ENCODE measurements at regions not wholly inside any gene's neighbourhood (a gene's known extent, or its start where the extent isn't known, plus 50 kb on each side); places are given as distances from the start of the nearest gene placed in this dataset.

DNA sequence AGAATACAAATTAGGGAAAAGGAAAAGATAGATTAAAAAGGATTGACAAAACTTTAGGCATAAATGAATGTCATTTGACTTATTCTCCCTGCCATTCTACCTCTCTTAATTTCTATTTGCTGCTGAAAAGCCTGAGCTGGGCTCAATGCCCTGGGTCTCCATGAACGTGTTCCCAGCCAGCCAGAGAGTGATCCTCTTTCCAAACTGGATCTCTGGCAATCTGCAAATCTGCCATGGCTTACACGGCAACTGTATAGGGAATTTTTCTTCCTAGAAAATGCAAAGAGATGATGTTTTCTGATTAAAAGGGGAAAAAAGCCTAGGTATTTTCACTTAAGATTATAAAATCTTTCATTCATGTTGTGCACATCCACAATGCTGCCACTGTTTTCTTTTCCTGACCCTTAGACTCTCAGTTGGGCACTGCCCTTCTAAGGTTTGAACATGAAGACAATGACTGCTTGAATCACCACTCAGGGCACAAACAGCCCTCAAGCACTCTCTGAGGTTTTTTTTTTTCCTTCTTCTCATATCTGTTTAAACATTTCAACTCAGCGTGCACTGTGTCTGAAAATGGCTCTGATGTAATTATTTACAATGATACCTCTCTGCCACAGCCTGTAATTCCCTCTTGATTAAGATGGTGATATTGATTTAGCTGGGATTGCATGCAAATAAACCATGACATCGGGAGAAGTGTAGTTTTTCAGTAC lies 60.3 kb downstream of the DACT1 start:
- TF ChIP-seq POLR2A (IDR thresholded peaks at IDR 0.05) (no peak), EP300 (IDR thresholded peaks at IDR 0.05) (no peak)
- TF ChIP-seq, protein P1, sequence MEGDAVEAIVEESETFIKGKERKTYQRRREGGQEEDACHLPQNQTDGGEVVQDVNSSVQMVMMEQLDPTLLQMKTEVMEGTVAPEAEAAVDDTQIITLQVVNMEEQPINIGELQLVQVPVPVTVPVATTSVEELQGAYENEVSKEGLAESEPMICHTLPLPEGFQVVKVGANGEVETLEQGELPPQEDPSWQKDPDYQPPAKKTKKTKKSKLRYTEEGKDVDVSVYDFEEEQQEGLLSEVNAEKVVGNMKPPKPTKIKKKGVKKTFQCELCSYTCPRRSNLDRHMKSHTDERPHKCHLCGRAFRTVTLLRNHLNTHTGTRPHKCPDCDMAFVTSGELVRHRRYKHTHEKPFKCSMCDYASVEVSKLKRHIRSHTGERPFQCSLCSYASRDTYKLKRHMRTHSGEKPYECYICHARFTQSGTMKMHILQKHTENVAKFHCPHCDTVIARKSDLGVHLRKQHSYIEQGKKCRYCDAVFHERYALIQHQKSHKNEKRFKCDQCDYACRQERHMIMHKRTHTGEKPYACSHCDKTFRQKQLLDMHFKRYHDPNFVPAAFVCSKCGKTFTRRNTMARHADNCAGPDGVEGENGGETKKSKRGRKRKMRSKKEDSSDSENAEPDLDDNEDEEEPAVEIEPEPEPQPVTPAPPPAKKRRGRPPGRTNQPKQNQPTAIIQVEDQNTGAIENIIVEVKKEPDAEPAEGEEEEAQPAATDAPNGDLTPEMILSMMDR (IDR thresholded peaks at IDR 0.05): no peak

DNA sequence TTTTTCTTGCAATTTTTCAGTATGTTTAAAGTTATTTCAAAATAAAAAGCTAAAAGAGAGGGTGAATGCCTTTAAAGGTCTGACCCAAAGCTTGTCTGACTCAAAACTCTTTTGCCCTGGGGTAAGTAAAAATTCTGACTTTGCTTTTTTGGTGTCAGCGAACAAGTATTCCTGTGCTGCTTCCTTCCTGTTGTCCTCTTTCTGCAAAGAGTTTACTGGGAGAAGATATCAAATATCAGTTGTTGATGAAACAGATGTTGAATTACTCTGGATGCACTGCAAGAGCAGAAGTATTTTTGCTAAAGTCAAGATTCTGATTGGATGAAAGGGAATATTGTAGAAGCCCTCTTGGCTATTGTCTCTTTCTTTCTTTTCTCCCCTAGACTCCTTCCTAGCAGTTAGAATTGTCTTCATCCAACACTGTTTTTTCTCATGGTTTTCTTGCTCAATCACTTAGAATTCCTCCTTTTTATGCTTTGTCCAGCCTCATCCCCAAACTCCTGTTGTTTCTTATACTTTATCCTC lies 62.0 kb downstream of the DACT1 start:
- no peaks in the 10 kb centered on the region for H3K36me3 ChIP-seq
- no peaks in the 10 kb centered on the region for H3K9me3 ChIP-seq
- intact Hi-C loops (cut with DNase I): no loop called here
- peaks cover 4% of the 10 kb centered on the region for H3K4me1 ChIP-seq (ENCODE audit: insufficient read depth)
- no peaks in the 10 kb centered on the region for H3K27me3 ChIP-seq
- WGBS, 3 donors: 39 to 61% (median 60%) methylated on average over 1 of the region's 1 CpG
- TF ChIP-seq, protein P1 (IDR thresholded peaks at IDR 0.05): no peak
- TF ChIP-seq POLR2A (IDR thresholded peaks at IDR 0.05) (no peak), EP300 (IDR thresholded peaks at IDR 0.05) (no peak)
- H3K4me3 ChIP-seq: no peak overlapping the region
- DNase-seq: no peak
- H3K27ac ChIP-seq: no peak overlapping the region

More for the DNA sequence above, 60.3 kb downstream of the DACT1 start:
- no peak overlapping the region for H3K4me3 ChIP-seq
- intact Hi-C loops (cut with DNase I): no loop called here
- WGBS, 3 donors: 68 to 75% (median 74%) methylated on average over 4 of the region's 4 CpGs
- no peaks in the 10 kb centered on the region for H3K9me3 ChIP-seq
- H3K4me1 ChIP-seq (ENCODE audit: insufficient read depth): peaks cover 2% of the 10 kb centered on the region
- H3K27me3 ChIP-seq: no peaks in the 10 kb centered on the region
- no peak for DNase-seq
- no peak overlapping the region for H3K27ac ChIP-seq
- H3K36me3 ChIP-seq: no peaks in the 10 kb centered on the region

DNA sequence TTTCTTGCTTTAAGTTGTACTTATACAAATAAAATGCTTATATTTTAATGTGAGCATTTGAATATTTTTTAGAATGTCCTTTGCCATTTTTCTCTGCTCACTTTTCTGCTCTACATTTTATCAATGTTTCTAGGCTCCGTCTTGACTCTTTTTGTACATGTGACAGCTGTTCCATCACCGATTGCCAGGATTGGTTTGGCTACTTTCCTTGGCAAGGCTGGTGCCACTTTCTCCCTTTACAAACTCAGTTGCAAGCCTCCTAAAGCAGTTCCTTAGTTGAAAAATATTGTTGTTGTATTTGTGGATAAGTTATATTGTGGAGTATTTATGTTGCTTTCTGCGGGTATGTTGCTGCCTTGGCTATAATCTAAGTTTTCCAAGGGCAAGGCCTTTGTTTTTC lies 63.4 kb downstream of the DACT1 start:
- TF ChIP-seq EP300 (IDR thresholded peaks at IDR 0.05): no peak
- Histone ChIP-seq H3K9me3 (no peaks in the 10 kb centered on the region), H3K4me3 (no peak overlapping the region), H3K27ac (no peak overlapping the region), H3K36me3 (no peaks in the 10 kb centered on the region), H3K27me3 (no peaks in the 10 kb centered on the region), H3K4me1 (ENCODE audit: insufficient read depth) (peaks cover 4% of the 10 kb centered on the region)
- intact Hi-C loops (cut with DNase I): no loop called here
- 21 to 31% (median 27%) methylated on average over 3 of the region's 3 CpGs for WGBS, 3 donors
- DNase-seq: no peak

DNA sequence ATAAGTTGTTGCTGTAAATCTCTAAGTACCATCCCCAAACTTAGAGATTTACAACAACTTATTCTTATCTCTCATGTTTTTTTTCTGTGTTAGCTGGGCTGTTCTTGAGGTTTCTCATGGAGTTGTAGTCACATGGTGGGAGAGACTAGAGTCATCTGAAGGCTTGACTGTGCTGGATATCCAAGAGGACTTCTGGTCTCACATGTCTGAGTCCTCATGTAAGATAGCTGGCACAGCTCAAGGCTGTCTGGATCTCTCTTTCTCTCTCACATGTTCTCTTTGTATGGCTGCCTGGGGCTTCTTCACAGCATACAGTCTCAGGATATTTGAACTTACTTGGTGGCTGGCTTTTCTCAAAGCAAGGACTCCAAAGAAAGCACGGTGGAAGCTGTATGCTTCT lies 63.8 kb downstream of the DACT1 start:
- H3K4me1 ChIP-seq (ENCODE audit: insufficient read depth): peaks cover 4% of the 10 kb centered on the region
- no peaks in the 10 kb centered on the region for H3K36me3 ChIP-seq
- TF ChIP-seq, protein P1 (IDR thresholded peaks at IDR 0.05): no peak
- H3K9me3 ChIP-seq: no peaks in the 10 kb centered on the region
- 42 to 73% (median 59%) methylated on average over 1 of the region's 1 CpG for WGBS, 3 donors
- H3K27me3 ChIP-seq: no peaks in the 10 kb centered on the region
- intact Hi-C loops (cut with DNase I): no loop called here
- H3K27ac ChIP-seq: no peak overlapping the region
- H3K4me3 ChIP-seq: no peak overlapping the region
- DNase-seq: no peak

DNA sequence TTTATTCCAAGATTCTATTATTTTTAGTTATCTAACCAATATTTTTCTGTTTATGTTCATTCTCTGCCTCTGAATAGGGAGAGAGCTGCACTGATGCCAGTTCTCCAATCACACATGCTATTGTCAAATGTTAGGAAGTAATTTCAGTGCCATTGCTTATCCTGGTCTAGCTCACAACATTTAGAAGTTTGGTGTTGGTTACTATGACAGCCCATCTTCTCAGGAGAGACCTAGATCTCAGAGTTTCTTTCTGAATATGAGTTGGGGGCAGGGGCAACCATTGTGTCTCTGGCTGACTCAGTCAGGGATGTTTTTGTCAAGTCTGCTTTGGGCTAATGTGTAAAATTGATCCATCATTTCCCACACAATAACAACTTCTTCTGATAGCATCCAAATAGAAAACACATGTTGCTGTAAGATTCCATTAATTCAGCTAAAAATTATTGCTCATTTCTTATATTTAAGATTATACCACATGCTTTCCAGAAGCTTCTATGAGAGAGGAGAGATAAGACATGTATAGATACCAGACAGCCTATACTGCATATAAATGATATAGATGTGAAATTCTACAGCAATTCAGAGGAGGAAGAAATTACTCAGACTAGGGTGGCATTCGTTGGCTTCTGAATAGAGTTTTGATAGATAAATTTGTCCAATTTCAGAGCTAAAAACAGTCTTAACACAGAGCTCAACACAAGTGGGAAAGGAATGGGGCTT lies 64.8 kb downstream of the DACT1 start:
- TF ChIP-seq, protein P1 (IDR thresholded peaks at IDR 0.05): no peak
- no peak for TF ChIP-seq POLR2A (IDR thresholded peaks at IDR 0.05)
- TF ChIP-seq EP300 (IDR thresholded peaks at IDR 0.05): no peak
- H3K27ac ChIP-seq: no peak overlapping the region
- no peaks in the 10 kb centered on the region for H3K27me3 ChIP-seq
- WGBS, 3 donors: 60 to 70% (median 66%) methylated on average over 1 of the region's 1 CpG
- peaks cover 4% of the 10 kb centered on the region for H3K4me1 ChIP-seq (ENCODE audit: insufficient read depth)
- DNase-seq: no peak
- no peak overlapping the region for H3K4me3 ChIP-seq
- no peaks in the 10 kb centered on the region for H3K9me3 ChIP-seq
- intact Hi-C loops (cut with DNase I): no loop called here
- no peaks in the 10 kb centered on the region for H3K36me3 ChIP-seq
